ENCODE measurements at regions not wholly inside any gene's neighbourhood (a gene's known extent, or its start where the extent isn't known, plus 50 kb on each side); places are given as distances from the start of the nearest gene placed in this dataset.

GRCh38 chr3:78029775-78030174 lies 989.9 kb downstream of the ROBO2 start:
- no peak for TF ChIP-seq CTCF (IDR thresholded peaks at IDR 0.05; ENCODE audit: insufficient read depth, low read depth, low read length, missing control alignments)
- no peak overlapping the region for H3K4me3 ChIP-seq (ENCODE audit: low read length)
- DNase-seq (ENCODE audit: low read depth), result no peak

GRCh38 chr3:78035131-78035641 lies 995.3 kb downstream of the ROBO2 start:
- TF ChIP-seq CTCF (IDR thresholded peaks at IDR 0.05; ENCODE audit: insufficient read depth, low read depth, low read length, missing control alignments), result no peak
- DNase-seq (ENCODE audit: low read depth), result no peak

GRCh38 chr3:78041486-78041885 lies 1001.6 kb downstream of the ROBO2 start:
- DNase-seq (ENCODE audit: low read depth), result no peak
- no peak for TF ChIP-seq CTCF (IDR thresholded peaks at IDR 0.05; ENCODE audit: insufficient read depth, low read depth, low read length, missing control alignments)

More at GRCh38 chr3:78035131-78035641, 995.3 kb downstream of the ROBO2 start:
- H3K4me3 ChIP-seq (ENCODE audit: low read length), result no peak overlapping the region

GRCh38 chr3:78046566-78046965 lies 1006.7 kb downstream of the ROBO2 start:
- H3K4me3 ChIP-seq (ENCODE audit: low read length), result no peak overlapping the region
- TF ChIP-seq CTCF (IDR thresholded peaks at IDR 0.05; ENCODE audit: insufficient read depth, low read depth, low read length, missing control alignments), result no peak
- no peak for DNase-seq (ENCODE audit: low read depth)

More at GRCh38 chr3:78041486-78041885, 1001.6 kb downstream of the ROBO2 start:
- no peak overlapping the region for H3K4me3 ChIP-seq (ENCODE audit: low read length)

- DNase-seq (ENCODE audit: low read depth), result no peak
- no peak for TF ChIP-seq CTCF (IDR thresholded peaks at IDR 0.05; ENCODE audit: insufficient read depth, low read depth, low read length, missing control alignments)
- no peak overlapping the region for H3K4me3 ChIP-seq (ENCODE audit: low read length)
Observed at GRCh38 chr3:78048698-78049097, 1008.8 kb downstream of the ROBO2 start.

- TF ChIP-seq CTCF (IDR thresholded peaks at IDR 0.05; ENCODE audit: insufficient read depth, low read depth, low read length, missing control alignments), result no peak
- DNase-seq (ENCODE audit: low read depth), result no peak
Observed at GRCh38 chr3:78049521-78049920, 1009.6 kb downstream of the ROBO2 start.

More at GRCh38 chr3:78049521-78049920, 1009.6 kb downstream of the ROBO2 start:
- no peak overlapping the region for H3K4me3 ChIP-seq (ENCODE audit: low read length)
